HCEC 1CT (cell line): ENCODE measurements at regions not wholly inside any gene's neighbourhood (a gene's known extent, or its start where the extent isn't known, plus 50 kb on each side); places are given as distances from the start of the nearest gene placed in this dataset.

Experiments used
- DNase-seq: peaks from one replicate; pipeline ENCODE4 v3.0.0-alpha.2; 2017

GRCh38 chr4:101563126-101563525, 215.8 kb upstream of the PPP3CA start:
- DNase-seq = no peak

GRCh38 chr4:101556842-101557241, 209.5 kb upstream of the PPP3CA start:
- DNase-seq = no peak

GRCh38 chr4:101555341-101555880, 208.1 kb upstream of the PPP3CA start:
- no peak for DNase-seq

GRCh38 chr4:101540336-101540735, 193.0 kb upstream of the PPP3CA start:
- DNase-seq = no peak

GRCh38 chr4:101528526-101528925, 181.2 kb upstream of the PPP3CA start:
- no peak for DNase-seq

- DNase-seq = no peak
Observed at GRCh38 chr4:101527188-101527587, 179.9 kb upstream of the PPP3CA start.

- DNase-seq = no peak
Observed at GRCh38 chr4:101515566-101515965, 168.2 kb upstream of the PPP3CA start.

GRCh38 chr4:101515099-101515498, 167.8 kb upstream of the PPP3CA start:
- no peak for DNase-seq

GRCh38 chr4:101512416-101512815, 165.1 kb upstream of the PPP3CA start:
- no peak for DNase-seq

GRCh38 chr4:101501421-101501820, 154.1 kb upstream of the PPP3CA start:
- no peak for DNase-seq

GRCh38 chr4:101500742-101501141, 153.4 kb upstream of the PPP3CA start:
- DNase-seq = no peak

GRCh38 chr4:101475246-101475645, 127.9 kb upstream of the PPP3CA start:
- no peak for DNase-seq

GRCh38 chr4:101471201-101471600, 123.9 kb upstream of the PPP3CA start:
- no peak for DNase-seq

- no peak for DNase-seq
Observed at GRCh38 chr4:101464596-101464995, 117.3 kb upstream of the PPP3CA start.

GRCh38 chr4:101458914-101459313, 111.6 kb upstream of the PPP3CA start:
- DNase-seq = no peak

GRCh38 chr4:101458473-101458872, 111.1 kb upstream of the PPP3CA start:
- no peak for DNase-seq

GRCh38 chr4:101451086-101451485, 103.8 kb upstream of the PPP3CA start:
- DNase-seq = no peak

GRCh38 chr4:101441446-101441845, 94.1 kb upstream of the PPP3CA start:
- no peak for DNase-seq

GRCh38 chr4:101439926-101440325, 92.6 kb upstream of the PPP3CA start:
- DNase-seq = peak; percentile 4

- no peak for DNase-seq
Observed at GRCh38 chr4:101421386-101421785, 74.1 kb upstream of the PPP3CA start.

GRCh38 chr4:101420661-101421060, 73.3 kb upstream of the PPP3CA start:
- DNase-seq = no peak

GRCh38 chr4:101419336-101420135, 72.2 kb upstream of the PPP3CA start:
- DNase-seq = no peak

GRCh38 chr4:101418466-101418865, 71.1 kb upstream of the PPP3CA start:
- no peak for DNase-seq

- DNase-seq = no peak
Observed at GRCh38 chr4:101418055-101418454, 70.7 kb upstream of the PPP3CA start.

GRCh38 chr4:101417046-101417445, 69.7 kb upstream of the PPP3CA start:
- no peak for DNase-seq
